DOHH2 (cell line): ENCODE measurements at regions not wholly inside any gene's neighbourhood (a gene's known extent, or its start where the extent isn't known, plus 50 kb on each side); places are given as distances from the start of the nearest gene placed in this dataset.

Experiments
- H3F3A ChIP-seq: fragments of 200-600 bp; sonication (generic), shearing (Covaris generic); 2 replicates; pipeline ENCODE4 v1.6.0; 2016; ENCODE audit warnings: antibody characterized with exemption, mild to moderate bottlenecking; ENCODE audit not compliant: control insufficient read depth, insufficient read depth
- H3K27ac ChIP-seq: fragments of 200-600 bp; sonication (generic); 2 replicates; pipeline ENCODE4 v1.5.1; 2014; ENCODE audit warnings: low read depth, mild to moderate bottlenecking, low read length, moderate library complexity
- H3K27me3 ChIP-seq: fragments of 200-600 bp; sonication (generic); 2 replicates; pipeline ENCODE4 v1.6.1; 2014; ENCODE audit warnings: mild to moderate bottlenecking, low read length, mixed read lengths; ENCODE audit not compliant: control insufficient read depth
- H3K36me3 ChIP-seq: fragments of 200-600 bp; sonication (generic); 2 replicates; pipeline ENCODE4 v1.6.1; 2014; ENCODE audit warnings: mild to moderate bottlenecking, low read length, moderate library complexity, mixed read lengths; ENCODE audit not compliant: control insufficient read depth
- H3K4me1 ChIP-seq: fragments of 200-600 bp; sonication (generic); 2 replicates; pipeline ENCODE4 v1.6.1; 2014; ENCODE audit warnings: mild to moderate bottlenecking, low read length, mixed read lengths; ENCODE audit not compliant: control insufficient read depth
- H3K4me2 ChIP-seq: fragments of 200-600 bp; sonication (generic); 2 replicates; pipeline ENCODE4 v1.6.0; 2014; ENCODE audit warnings: mild to moderate bottlenecking, low read length, moderate library complexity
- H3K4me3 ChIP-seq: fragments of 200-600 bp; sonication (generic); 2 replicates; pipeline ENCODE4 v1.5.1; 2014; ENCODE audit warnings: mild to moderate bottlenecking, low read length, mixed read lengths
- H3K79me2 ChIP-seq: fragments of 200-600 bp; sonication (generic); 2 replicates; pipeline ENCODE4 v1.6.1; 2014; ENCODE audit warnings: mild to moderate bottlenecking, low read length, mixed read lengths; ENCODE audit not compliant: control insufficient read depth
- H3K9me2 ChIP-seq: fragments of 200-600 bp; sonication (generic); replicated peaks from 2 replicates; pipeline ENCODE4 v1.6.1; 2014; ENCODE audit warnings: mild to moderate bottlenecking, low read length, mixed read lengths; ENCODE audit not compliant: control insufficient read depth
- H3K9me3 ChIP-seq: fragments of 200-600 bp; sonication (generic); 2 replicates; pipeline ENCODE4 v1.6.1; 2014; ENCODE audit warnings: antibody characterized with exemption, low read length, mixed read lengths; ENCODE audit not compliant: control insufficient read depth, insufficient read depth
- H4K20me1 ChIP-seq: fragments of 200-600 bp; sonication (generic); 2 replicates; pipeline ENCODE4 v1.6.0; 2014; ENCODE audit warnings: low read depth, mild to moderate bottlenecking, antibody characterized with exemption, low read length, moderate library complexity; ENCODE audit not compliant: control insufficient read depth, insufficient read depth
- EZH2phosphoT487 ChIP-seq: fragments of 200-600 bp; sonication (generic); IDR thresholded peaks from 2 replicates; pipeline ENCODE4 v1.6.1; 2017; ENCODE audit warnings: borderline replicate concordance, mild to moderate bottlenecking, antibody characterized with exemption, low read length, moderate library complexity, mixed read lengths
- TF ChIP-seq, protein P1 (sequence below): fragments of 200-600 bp; sonication (generic); IDR thresholded peaks from one replicate; pipeline ENCODE4 v1.5.1; 2014; ENCODE audit warnings: antibody characterized with exemption, mild to moderate bottlenecking, low read depth, low read length; ENCODE audit not compliant: poor library complexity, severe bottlenecking

GRCh38 chr20:60897976-60898375 lies 354.1 kb upstream of the CDH4 start:
- H3K9me2 ChIP-seq: no peaks in the 10 kb centered on the region
- no peak overlapping the region for H3K4me2 ChIP-seq
- H3K79me2 ChIP-seq: no peaks in the 10 kb centered on the region
- H3K27me3 ChIP-seq: no peaks in the 10 kb centered on the region
- H3K36me3 ChIP-seq: no peaks in the 10 kb centered on the region
- no peaks in the 10 kb centered on the region for H4K20me1 ChIP-seq
- peaks cover 2% of the 10 kb centered on the region; the same call in 1 of the 2 replicates for H3K9me3 ChIP-seq
- no peak overlapping the region for H3K4me3 ChIP-seq
- H3F3A ChIP-seq: no peaks in the 10 kb centered on the region
- no peak for TF ChIP-seq EZH2phosphoT487
- TF ChIP-seq, protein P1, sequence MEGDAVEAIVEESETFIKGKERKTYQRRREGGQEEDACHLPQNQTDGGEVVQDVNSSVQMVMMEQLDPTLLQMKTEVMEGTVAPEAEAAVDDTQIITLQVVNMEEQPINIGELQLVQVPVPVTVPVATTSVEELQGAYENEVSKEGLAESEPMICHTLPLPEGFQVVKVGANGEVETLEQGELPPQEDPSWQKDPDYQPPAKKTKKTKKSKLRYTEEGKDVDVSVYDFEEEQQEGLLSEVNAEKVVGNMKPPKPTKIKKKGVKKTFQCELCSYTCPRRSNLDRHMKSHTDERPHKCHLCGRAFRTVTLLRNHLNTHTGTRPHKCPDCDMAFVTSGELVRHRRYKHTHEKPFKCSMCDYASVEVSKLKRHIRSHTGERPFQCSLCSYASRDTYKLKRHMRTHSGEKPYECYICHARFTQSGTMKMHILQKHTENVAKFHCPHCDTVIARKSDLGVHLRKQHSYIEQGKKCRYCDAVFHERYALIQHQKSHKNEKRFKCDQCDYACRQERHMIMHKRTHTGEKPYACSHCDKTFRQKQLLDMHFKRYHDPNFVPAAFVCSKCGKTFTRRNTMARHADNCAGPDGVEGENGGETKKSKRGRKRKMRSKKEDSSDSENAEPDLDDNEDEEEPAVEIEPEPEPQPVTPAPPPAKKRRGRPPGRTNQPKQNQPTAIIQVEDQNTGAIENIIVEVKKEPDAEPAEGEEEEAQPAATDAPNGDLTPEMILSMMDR: no peak
- no peak overlapping the region for H3K27ac ChIP-seq
- no peaks in the 10 kb centered on the region for H3K4me1 ChIP-seq

DNA sequence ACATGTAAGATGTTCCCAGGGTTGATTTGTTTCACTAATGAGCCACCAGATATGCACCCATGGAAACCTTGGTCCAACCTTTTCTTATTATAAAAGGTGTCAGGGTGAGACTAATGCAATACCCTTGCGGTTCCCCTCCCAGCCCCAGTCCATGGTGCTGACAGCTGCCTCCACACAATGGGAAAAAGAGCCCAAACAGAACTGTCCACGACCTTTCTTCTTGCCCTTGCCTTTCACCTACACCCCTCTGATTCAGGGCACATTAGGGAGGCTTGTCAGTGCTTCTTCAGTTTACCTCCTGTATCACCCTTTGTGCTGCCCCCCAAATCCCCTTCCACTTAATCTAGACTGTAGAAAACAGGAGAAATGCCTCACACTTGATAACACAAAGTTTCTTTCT lies 352.7 kb upstream of the CDH4 start:
- TF ChIP-seq, protein P1: no peak
- TF ChIP-seq EZH2phosphoT487: no peak
- H3F3A ChIP-seq: no peaks in the 10 kb centered on the region
- H3K4me1 ChIP-seq: no peaks in the 10 kb centered on the region
- H3K9me3 ChIP-seq: peaks cover under 1% of the 10 kb centered on the region; the same call in 1 of the 2 replicates
- H3K79me2 ChIP-seq: no peaks in the 10 kb centered on the region
- no peaks in the 10 kb centered on the region for H3K9me2 ChIP-seq
- H3K27ac ChIP-seq: no peak overlapping the region
- no peak overlapping the region for H3K4me3 ChIP-seq
- no peaks in the 10 kb centered on the region for H3K36me3 ChIP-seq
- H3K4me2 ChIP-seq: no peak overlapping the region
- no peaks in the 10 kb centered on the region for H4K20me1 ChIP-seq
- H3K27me3 ChIP-seq: no peaks in the 10 kb centered on the region

DNA sequence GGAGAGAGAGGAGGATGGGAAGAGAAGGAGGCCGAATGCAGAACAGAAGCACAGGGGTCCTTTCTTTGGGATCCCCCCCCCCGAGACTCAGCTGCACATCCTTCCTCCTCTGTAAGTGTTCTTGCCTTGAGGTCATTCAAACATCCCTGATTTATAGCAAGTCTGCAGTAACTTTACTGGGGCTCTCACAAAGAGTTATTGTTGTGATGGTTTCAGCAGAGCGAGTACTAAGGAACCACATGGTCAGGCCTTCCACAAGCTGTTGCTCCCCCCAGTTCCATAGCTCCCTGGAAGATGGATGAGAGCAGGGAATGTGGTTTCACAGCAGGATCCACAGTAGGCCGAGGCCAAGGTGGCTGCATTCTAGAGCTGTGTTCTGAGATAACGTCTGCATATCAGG lies 351.4 kb upstream of the CDH4 start:
- no peaks in the 10 kb centered on the region for H3K9me3 ChIP-seq
- no peak overlapping the region for H3K4me2 ChIP-seq
- no peaks in the 10 kb centered on the region for H3K4me1 ChIP-seq
- no peaks in the 10 kb centered on the region for H3F3A ChIP-seq
- no peaks in the 10 kb centered on the region for H3K9me2 ChIP-seq
- no peaks in the 10 kb centered on the region for H3K27me3 ChIP-seq
- no peaks in the 10 kb centered on the region for H3K36me3 ChIP-seq
- H3K4me3 ChIP-seq: no peak overlapping the region
- TF ChIP-seq, protein P1: no peak
- TF ChIP-seq EZH2phosphoT487: no peak
- no peak overlapping the region for H3K27ac ChIP-seq
- no peaks in the 10 kb centered on the region for H3K79me2 ChIP-seq
- H4K20me1 ChIP-seq: no peaks in the 10 kb centered on the region

GRCh38 chr20:60901831-60902230 lies 350.2 kb upstream of the CDH4 start:
- H3K4me2 ChIP-seq: no peak overlapping the region
- no peaks in the 10 kb centered on the region for H3K27me3 ChIP-seq
- H3K9me3 ChIP-seq: no peaks in the 10 kb centered on the region
- H4K20me1 ChIP-seq: no peaks in the 10 kb centered on the region
- H3K27ac ChIP-seq: no peak overlapping the region
- TF ChIP-seq, protein P1: no peak
- TF ChIP-seq EZH2phosphoT487: no peak
- H3F3A ChIP-seq: no peaks in the 10 kb centered on the region
- H3K9me2 ChIP-seq: no peaks in the 10 kb centered on the region
- no peaks in the 10 kb centered on the region for H3K4me1 ChIP-seq
- H3K36me3 ChIP-seq: no peaks in the 10 kb centered on the region
- no peaks in the 10 kb centered on the region for H3K79me2 ChIP-seq
- no peak overlapping the region for H3K4me3 ChIP-seq
